Panc1 (cell line): ENCODE measurements at regions not wholly inside any gene's neighbourhood (a gene's known extent, or its start where the extent isn't known, plus 50 kb on each side); places are given as distances from the start of the nearest gene placed in this dataset.

Experiments used
- POLR2AphosphoS5 ChIP-seq: IDR thresholded peaks from 2 replicates; pipeline ENCODE4 v1.6.1; 2012; ENCODE audit warnings: mild to moderate bottlenecking, low read depth, low read length, moderate library complexity
- REST ChIP-seq, 2 experiments: IDR thresholded peaks; 2 replicates each; pipeline ENCODE4 v1.6.1; 2011 to 2012; ENCODE audit warnings: low read depth in 2 of 2, control low read depth in 1 of 2, low read length in 1 of 2, mild to moderate bottlenecking in 1 of 2, moderate library complexity in 1 of 2; ENCODE audit not compliant: insufficient read depth in 1 of 2
- TF ChIP-seq, protein P1 (sequence below): fragments of 450-650 bp; IDR thresholded peaks from 2 replicates; pipeline ENCODE4 v1.5.1; 2017; ENCODE audit warnings: mild to moderate bottlenecking

DNA sequence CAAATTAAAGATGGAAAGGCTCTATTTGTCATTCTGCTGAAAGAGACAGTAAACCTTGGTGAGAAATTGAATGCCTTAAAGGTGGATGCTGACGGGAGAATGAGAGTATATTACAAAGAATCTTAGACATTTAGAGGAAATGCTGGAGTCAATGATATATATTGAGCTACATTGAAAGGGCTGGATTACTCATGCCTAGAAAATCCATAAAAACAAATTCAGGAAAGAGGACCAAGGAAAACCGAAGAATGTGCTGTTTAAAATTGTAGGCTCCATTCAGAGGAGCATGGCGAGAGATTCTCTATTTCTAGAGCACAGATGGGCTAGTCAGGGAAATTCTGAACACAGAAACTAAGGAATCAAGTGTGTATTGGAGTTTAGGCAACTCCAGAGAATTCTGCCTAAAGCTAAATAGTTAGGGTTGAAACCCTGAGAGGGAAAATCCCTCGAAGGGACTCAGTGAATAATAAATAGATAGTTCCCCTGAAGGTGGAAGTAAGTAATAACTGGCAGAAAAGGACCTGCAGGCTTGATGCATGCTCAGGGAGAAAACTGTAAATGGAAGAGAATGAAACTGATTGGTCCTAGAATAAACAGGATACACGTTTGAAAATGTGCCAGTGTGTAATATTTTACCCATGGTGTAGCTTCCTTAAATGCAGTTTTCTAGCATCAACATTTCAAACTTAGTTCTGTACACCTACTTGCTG, 1532.4 kb upstream of the TENM3 start:
- TF ChIP-seq, protein P1, sequence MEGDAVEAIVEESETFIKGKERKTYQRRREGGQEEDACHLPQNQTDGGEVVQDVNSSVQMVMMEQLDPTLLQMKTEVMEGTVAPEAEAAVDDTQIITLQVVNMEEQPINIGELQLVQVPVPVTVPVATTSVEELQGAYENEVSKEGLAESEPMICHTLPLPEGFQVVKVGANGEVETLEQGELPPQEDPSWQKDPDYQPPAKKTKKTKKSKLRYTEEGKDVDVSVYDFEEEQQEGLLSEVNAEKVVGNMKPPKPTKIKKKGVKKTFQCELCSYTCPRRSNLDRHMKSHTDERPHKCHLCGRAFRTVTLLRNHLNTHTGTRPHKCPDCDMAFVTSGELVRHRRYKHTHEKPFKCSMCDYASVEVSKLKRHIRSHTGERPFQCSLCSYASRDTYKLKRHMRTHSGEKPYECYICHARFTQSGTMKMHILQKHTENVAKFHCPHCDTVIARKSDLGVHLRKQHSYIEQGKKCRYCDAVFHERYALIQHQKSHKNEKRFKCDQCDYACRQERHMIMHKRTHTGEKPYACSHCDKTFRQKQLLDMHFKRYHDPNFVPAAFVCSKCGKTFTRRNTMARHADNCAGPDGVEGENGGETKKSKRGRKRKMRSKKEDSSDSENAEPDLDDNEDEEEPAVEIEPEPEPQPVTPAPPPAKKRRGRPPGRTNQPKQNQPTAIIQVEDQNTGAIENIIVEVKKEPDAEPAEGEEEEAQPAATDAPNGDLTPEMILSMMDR = no peak
- no peak for TF ChIP-seq POLR2AphosphoS5
- no peak for TF ChIP-seq REST (IDR thresholded peaks at IDR 0.05; ENCODE audit: insufficient read depth in 1 of 2, low read depth in 2 of 2, low read length in 1 of 2)
